Fibroblast of the conjunctiva (primary cell): ENCODE measurements at regions not wholly inside any gene's neighbourhood (a gene's known extent, or its start where the extent isn't known, plus 50 kb on each side); places are given as distances from the start of the nearest gene placed in this dataset.
"Not testable (repeated sequence)": the region's sequence is repeated elsewhere in the genome, so short reads cannot be mapped to it uniquely, and the experiment has no call there.

Source experiments
- DNase-seq: peaks from one replicate; pipeline ENCODE4 v3.0.0-alpha.2; 2010; ENCODE audit warnings: low read depth

DNA sequence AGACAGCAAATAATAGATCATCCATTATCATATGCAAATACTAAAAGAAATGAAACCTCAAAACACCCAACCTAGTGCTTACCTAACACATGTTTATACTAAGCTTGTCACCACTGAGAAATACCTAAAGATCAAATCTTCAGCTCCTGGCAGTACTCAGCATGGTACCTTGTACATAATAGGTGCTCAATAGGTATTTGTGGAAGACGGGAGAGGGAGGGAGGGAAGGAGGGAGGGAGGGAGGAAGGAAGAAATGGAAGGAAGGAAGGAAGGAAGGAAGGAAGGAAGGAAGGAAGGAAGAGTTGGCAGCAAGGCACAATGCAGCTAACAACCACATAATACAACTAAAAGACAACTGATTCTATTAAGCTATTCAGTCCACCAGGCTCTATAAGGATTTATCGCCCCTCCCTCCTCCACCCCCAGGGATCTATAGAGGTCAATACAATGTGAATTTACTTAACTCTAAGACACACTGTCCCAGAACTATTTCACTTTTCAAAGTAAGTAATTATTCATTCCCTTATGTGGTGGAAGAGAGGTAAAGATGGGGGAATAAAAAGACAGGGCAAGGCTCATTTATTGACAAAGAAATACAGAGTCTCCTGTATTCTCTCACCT, 328.9 kb downstream of the PAPSS1 start:
- no peak for DNase-seq

- no peak for DNase-seq
Observed at GRCh38 chr4:107389965-107390364, 330.1 kb downstream of the PAPSS1 start.

GRCh38 chr4:107388736-107389274, 331.2 kb downstream of the PAPSS1 start:
- DNase-seq: no peak

DNA sequence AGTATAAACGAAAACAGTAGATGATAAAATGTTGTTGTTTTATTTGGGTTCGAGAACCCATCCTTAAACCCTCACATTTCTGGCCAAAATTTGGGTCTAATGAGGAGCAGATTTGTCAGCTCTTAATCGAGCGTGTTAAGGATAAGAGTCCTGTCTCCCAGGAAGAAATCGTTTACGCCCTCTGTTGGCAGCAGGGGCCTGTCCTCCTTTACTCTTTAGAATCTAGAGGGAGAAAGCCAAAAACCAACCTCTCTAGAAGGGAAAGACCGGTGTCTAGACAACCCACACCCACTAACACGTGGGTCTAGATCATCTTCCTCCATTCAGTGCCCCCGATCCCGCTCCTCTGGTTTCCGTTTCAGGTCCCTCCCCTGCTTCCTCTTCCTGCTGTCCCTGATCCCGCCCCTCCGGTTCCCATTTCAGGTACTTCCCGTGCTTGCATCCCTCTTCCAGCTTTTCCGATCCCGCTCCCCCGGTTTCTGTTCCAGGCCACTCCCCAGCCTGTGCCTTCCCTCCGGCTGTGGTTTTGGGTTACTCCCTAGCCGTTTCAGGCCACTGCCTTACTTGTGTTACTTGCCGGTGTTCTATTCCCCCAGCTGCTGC, 339.1 kb downstream of the PAPSS1 start:
- no peak for DNase-seq

GRCh38 chr4:107380190-107380589, 339.8 kb downstream of the PAPSS1 start:
- no peak for DNase-seq

DNA sequence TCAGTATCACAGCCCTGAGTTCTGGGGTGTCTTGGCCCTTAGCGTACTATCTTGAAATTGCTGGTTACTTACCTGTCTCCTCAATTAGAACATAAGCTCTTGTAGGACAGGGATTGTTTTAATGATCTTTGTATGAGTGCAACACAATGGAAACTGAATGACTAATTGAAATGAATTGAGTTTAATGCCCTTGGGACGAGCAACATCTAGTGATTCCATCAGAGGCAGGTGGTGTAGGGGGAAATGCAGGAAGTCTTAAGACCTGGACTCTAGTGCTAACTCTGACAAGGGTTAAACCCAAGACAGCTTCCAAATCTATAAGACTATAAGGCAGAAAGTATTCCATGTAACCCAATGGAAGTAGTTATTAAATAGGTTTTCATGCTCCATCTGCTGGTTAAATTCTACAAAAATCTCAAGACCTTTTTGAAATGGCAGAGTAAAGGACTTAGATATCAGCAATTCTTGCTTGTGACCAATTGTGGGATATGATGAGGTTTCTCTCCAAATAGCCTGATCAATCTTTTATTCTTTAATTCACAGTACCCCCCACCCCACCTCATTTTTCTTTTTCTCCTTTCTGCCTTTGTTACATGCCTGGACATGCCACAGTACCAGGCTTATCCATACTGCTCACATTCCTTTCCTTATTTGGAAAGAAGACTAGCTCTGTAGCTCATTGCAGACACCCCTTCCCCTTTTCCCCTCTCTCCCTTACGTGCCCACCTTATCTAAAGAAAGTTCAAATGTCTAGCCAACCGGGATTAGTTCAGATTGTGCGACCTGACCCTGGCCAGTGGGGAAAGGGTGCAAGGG, 340.8 kb downstream of the PAPSS1 start:
- DNase-seq: peak; percentile 37

DNA sequence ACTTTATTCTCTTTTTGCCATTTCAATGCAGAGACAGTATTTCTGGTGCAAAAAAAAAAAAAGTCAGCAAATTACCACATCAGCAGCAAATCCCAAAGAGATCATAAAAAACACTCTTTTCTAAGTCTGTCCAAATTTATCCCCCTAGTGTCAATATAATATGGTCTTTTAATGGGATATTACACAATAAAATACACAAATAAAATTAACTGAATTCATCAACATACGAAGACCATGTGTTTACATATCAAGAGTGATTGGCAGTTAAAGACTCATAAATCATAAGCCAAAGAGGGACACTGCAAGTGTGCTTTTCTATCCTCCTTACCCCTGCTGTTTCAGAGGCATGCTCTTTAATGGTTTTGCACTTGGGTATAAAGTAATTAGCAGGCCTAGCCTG, 340.2 kb upstream of the DKK2 start:
- DNase-seq: no peak

DNA sequence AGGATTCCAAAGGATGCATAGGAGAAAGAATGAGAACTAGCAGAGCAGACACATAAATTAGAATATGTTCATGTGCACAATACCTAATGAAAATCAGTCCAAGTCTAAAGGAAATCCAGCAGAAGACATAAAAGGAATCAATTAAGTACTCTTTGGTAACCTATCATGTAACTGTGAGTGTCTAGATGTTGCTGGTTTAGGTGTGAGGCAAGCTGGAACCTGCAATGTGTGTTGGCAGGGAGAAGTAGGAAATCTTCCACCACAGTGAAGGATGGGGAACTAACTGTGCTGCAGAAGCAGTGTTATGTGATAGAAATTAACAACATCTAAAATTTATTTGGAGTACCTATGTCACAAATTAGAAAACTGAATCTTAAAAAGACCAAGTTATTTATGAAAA, 330.8 kb upstream of the DKK2 start:
- DNase-seq: no peak

DNA sequence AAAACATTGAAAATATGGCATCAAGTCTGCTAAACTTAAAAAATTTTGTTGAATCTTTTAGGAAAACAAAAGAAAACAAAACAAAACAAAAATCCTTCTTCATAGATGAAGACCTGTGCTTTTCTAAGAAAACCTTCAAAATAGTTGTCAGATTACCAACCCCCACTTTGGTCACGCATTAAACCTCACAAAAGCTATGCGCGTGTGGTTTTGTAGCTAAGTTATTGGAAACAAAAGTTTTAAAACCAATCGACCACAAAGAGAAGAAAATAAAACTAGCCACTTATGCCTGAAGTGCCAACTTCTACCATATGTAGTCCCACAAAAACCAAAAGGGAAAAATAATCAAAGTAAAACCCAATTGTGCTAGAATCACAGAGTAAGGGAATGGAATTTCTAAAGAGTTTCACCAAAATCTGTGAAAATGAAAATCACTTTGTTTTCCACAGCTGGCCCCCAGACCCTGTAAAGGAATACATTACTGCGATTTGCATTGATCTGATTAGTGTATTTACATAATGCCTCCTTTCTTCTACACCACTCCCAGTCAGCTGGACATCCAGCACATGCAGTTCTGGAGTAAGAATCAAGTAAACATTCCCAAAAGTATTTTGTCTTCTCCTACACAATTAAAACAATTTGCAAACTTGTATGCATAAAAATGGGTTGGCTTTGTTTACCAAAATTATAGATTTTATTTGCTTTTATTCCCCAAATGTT, 330.1 kb upstream of the DKK2 start:
- no peak for DNase-seq

GRCh38 chr4:107363125-107363524, 327.0 kb upstream of the DKK2 start:
- no peak for DNase-seq

DNA sequence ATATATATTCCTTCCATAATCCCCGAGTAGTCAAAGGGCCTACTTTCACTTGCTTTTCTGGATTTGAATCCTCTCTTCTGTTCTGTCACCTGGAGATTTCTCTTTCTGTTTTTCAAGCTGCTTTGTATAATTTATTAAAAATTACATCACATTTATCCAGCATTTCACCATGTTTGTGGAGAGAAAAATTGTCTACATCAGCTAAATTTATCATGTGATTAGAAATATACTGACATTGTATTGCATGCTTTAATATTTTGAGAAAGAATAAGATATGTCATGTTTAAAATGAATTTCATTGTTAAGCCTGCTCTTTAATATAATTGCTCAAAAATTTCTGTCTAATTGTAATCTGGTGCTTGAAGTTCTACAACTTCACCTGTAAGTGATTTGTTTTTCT, 323.1 kb upstream of the DKK2 start:
- DNase-seq: no peak

DNA sequence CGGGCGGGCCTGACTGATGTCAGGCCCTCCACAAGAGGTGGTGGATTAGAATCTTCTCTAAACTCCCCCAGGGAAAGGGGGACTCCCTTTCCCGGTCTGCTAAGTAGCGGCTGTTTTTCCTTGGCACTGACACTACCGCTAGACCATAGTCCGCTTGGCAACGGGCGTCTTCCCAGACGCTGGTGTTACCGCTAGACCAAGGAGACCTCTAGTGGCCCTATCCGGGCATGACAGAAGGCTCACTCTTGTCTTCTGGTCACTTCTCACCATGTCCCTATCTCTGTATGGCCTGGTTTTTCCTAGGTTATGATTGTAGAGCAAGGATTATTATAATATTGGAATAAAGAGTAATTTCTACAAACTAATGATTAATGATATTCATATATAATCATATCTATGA, 318.2 kb upstream of the DKK2 start:
- not testable (repeated sequence) for DNase-seq

- DNase-seq: no peak
Observed at GRCh38 chr4:107351196-107351595, 315.1 kb upstream of the DKK2 start.

GRCh38 chr4:107349732-107350131, 313.6 kb upstream of the DKK2 start:
- DNase-seq: no peak

DNA sequence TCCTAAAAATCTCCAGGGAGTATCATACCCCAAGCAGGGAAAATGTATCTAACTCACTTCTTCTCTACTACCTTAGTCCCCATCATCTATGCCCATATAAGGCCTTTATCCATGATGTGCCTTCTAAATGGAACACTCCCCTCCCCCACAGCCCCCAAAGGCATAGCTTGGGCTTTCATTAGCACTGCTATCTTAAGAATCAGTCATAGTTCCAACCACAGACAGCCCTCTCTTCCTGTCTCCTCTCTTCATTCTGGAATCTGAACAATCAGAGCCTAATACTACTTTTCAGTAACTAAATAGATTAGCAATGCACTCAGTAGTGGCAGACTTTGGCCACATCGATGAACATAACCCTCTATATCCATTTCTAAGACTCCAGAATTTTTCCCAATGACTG, 313.2 kb upstream of the DKK2 start:
- DNase-seq: no peak

GRCh38 chr4:107348188-107349050, 312.3 kb upstream of the DKK2 start:
- no peak for DNase-seq

DNA sequence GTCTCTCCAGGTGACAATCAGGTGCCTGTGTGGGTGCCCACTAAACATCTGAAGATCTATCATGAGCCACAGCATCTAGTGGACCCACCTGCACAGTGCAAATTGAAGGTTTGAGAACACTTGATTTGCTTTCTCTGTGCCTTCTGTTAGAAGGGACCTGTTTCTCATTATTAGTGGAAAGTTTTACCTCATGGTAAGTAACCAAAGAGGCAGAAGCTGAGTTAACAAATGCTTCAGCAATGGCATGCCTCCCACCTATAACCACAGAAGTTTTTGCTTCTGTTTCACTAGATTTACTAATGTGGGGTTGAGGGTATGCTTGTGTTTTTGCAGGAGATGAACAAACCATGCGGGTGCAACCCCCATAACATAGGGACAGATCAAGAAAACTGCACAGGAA, 297.4 kb upstream of the DKK2 start:
- DNase-seq: no peak

DNA sequence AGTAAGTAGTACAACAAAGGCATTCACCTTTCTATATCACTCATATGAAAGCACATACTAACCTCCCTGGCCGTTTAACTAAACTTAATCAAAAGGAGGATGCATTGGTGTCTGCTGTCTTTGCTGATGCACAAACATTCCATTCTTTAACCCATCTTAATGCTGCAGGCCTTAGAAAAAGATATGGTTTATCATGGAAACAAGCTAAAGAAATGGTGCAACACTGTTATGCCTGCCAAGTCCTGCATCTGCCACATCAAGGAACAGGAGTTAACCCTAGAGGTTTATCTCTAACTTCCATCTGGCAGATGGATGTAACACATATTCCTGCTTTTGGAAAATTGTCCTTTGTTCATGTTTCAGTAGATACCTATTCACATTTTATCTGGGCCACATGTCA, 296.5 kb upstream of the DKK2 start:
- not testable (repeated sequence) for DNase-seq

GRCh38 chr4:107330916-107331315, 294.8 kb upstream of the DKK2 start:
- no peak for DNase-seq

DNA sequence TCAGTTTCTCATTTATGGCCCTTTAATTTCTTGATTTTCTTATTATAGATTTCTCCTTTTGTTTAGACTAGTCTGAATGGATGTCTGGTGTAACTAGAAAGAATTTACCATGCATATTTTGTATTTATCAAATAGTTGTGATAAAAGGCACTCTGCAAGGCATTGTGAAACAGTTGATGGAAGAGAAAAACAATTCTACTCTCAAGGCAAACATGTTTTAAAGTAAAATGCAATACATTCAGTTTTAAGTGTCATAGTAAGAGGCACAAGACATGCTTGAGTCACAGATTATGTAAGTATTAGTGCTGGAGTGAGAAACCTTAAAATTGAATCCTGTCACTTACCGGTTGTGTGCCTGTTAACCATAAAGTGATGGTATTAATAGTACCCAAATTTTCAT, 283.3 kb upstream of the DKK2 start:
- no peak for DNase-seq

- no peak for DNase-seq
Observed at GRCh38 chr4:107318078-107318477, 282.0 kb upstream of the DKK2 start.

GRCh38 chr4:107317611-107318010, 281.5 kb upstream of the DKK2 start:
- no peak for DNase-seq
